Right lobe of liver (tissue), 6 donors: ENCODE measurements at regions not wholly inside any gene's neighbourhood (a gene's known extent, or its start where the extent isn't known, plus 50 kb on each side); places are given as distances from the start of the nearest gene placed in this dataset.
A peak's percentile ranks its signal among the peaks of the same experiment; 100 is the strongest.

Source experiments
- ATAC-seq, 4 donors: fragments of 200-7000 bp; cut with Tn5 transposase; one replicate each; pipeline ENCODE4 v1.9.1; 2020; ENCODE audit warnings: mild to moderate bottlenecking in 4 of 4, moderate library complexity in 4 of 4
- DNase-seq, 3 donors: peaks; one replicate each; pipeline ENCODE4 v3.0.0-alpha.2; 2020
- H3K27ac ChIP-seq, 3 donors: fragments of 200-600 bp; one replicate each; pipeline ENCODE4 v1.8.0; 2022
- H3K27me3 ChIP-seq, 2 donors: fragments of 200-600 bp; one replicate each; pipeline ENCODE4 v1.8.0; 2022
- H3K36me3 ChIP-seq, 4 donors: fragments of 200-600 bp; sonication (generic) in 1 of 4; one replicate each; pipeline versions ENCODE4 v1.5.1 to v1.8.0; 2017 to 2022; ENCODE audit warnings: control low read depth in 1 of 4
- H3K4me1 ChIP-seq, 4 donors: fragments of 200-600 bp; sonication (generic) in 1 of 4; one replicate each; pipeline versions ENCODE4 v1.5.1 to v1.8.0; 2017 to 2022; ENCODE audit warnings: control low read depth in 1 of 4
- H3K4me3 ChIP-seq, 3 donors: fragments of 200-600 bp; one replicate each; pipeline ENCODE4 v1.8.0; 2022
- H3K9me3 ChIP-seq, 4 donors: fragments of 200-600 bp; sonication (generic) in 1 of 4; one replicate each; pipeline versions ENCODE4 v1.5.1 to v1.8.0; 2017 to 2022; ENCODE audit warnings: control low read depth in 1 of 4
- POLR2A ChIP-seq: fragments of 450-650 bp; IDR thresholded peaks from one replicate; pipeline ENCODE4 v1.6.1; 2017; ENCODE audit warnings: antibody characterized with exemption, mild to moderate bottlenecking
- WGBS: methylation state at CpG from one replicate; pipeline ENCODE4 v1.1.6; 2018; ENCODE audit warnings: low coverage, low lambda C conversion rate; ENCODE audit not compliant: insufficient coverage; ENCODE audit errors: missing lambda C conversion rate; 5-methylcytosine and 5-hydroxymethylcytosine counted together
- intact Hi-C, 2 donors: fragments of 100-400 bp; cut with DNase I; formaldehyde crosslinking; loops; one replicate each; pipeline versions ENCODE4 v1.11.2 to v1.14.1; 2022
- TF ChIP-seq, protein P1 (sequence below), 4 donors: fragments of 200-600 bp in 3 of 4; fragments of 450-650 bp in 1 of 4; IDR thresholded peaks; one replicate each; pipeline versions ENCODE4 v1.5.1 to v1.8.0; 2016 to 2022; ENCODE audit warnings: antibody characterized with exemption in 4 of 4, mild to moderate bottlenecking in 2 of 4
- donor health status: DM: no; HTN: yes; CAD: no.
- donor health status: DM: no; HTN: no; CAD: no.
- donor health status: DM: no; HTN: no; CAD: no.
- donor health status: DM: no; HTN: yes; CAD: no.
- donor health status: DM: no; HTN: yes; CAD: no.

DNA sequence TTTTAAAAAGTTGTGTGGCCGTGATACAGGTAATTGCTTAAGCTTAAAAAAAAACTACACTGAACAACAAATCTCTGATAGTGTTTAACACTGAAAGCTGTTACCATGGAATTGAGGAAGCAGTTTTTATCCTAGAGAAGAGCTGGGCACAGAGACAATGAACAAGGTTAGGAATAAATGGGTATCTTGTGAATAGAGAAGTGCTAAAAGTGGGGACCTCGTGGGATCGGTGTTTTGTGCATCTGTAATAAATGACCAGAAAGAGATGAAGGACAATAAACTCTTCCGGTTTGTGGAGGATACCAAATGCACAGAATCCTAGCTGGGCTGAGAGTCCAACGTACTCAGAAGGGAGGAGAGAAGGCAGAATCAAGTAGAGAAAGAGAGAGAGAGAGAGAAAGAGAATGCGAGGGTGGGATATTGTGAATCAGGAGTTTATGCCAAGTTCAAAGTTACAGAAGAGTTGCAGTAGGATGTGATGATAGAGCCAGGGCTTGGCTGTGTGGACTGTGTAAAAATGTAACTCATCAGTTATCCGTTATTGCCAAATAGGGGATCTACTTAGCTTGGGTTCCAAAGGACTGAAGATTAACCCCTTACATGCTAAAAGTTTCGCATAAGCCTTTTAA lies 148.9 kb downstream of the IL20RB start:
- H3K27ac ChIP-seq, result no peak overlapping the region
- no peak for TF ChIP-seq POLR2A
- TF ChIP-seq, protein P1, sequence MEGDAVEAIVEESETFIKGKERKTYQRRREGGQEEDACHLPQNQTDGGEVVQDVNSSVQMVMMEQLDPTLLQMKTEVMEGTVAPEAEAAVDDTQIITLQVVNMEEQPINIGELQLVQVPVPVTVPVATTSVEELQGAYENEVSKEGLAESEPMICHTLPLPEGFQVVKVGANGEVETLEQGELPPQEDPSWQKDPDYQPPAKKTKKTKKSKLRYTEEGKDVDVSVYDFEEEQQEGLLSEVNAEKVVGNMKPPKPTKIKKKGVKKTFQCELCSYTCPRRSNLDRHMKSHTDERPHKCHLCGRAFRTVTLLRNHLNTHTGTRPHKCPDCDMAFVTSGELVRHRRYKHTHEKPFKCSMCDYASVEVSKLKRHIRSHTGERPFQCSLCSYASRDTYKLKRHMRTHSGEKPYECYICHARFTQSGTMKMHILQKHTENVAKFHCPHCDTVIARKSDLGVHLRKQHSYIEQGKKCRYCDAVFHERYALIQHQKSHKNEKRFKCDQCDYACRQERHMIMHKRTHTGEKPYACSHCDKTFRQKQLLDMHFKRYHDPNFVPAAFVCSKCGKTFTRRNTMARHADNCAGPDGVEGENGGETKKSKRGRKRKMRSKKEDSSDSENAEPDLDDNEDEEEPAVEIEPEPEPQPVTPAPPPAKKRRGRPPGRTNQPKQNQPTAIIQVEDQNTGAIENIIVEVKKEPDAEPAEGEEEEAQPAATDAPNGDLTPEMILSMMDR (IDR thresholded peaks at IDR 0.05), result no peak
- intact Hi-C loops, result no loop called here
- WGBS, result 31% methylated on average over 8 of the region's 8 CpGs
- no peak for DNase-seq
- no peaks in the 10 kb centered on the region for H3K36me3 ChIP-seq
- no peak for ATAC-seq
- no peaks in the 10 kb centered on the region for H3K4me1 ChIP-seq
- no peak overlapping the region for H3K4me3 ChIP-seq
- no peaks in the 10 kb centered on the region for H3K27me3 ChIP-seq
- no peaks in the 10 kb centered on the region for H3K9me3 ChIP-seq

DNA sequence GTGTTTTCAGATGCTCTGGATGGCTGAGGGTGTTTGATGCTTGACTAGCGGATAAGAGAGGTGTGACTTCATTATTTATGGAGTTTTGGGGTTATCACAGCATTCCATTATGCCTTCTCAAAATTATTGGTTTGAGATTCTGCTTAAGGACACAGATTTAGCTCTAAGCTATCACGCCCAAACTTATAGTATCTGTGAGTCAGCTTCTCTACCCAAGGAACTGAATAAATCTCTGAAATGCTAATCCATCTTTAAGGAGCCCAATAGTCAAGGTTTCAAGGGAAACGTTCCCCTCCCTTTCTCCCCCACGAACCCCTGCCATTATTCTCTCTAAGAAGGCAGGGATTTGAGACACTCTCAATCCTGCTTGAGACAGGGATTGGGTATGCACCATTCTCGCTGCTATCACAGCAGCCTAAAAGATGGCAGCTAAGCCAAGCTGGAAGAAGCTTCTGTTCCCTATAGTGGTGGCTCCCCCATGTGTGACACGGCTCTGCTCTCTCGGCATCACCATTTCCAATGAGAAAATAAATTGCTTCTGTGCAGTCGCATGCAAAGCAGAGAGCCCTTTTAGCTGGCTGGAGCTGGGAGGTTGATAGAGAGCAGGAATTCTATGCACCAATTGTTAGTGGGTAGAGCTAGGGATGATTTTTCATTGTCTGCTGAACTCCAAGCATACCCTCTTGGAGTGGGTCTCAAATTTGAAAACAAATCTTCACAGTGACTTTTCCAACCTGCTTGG lies 151.1 kb downstream of the IL20RB start:
- no peak for ATAC-seq
- intact Hi-C loops, result no loop called here

DNA sequence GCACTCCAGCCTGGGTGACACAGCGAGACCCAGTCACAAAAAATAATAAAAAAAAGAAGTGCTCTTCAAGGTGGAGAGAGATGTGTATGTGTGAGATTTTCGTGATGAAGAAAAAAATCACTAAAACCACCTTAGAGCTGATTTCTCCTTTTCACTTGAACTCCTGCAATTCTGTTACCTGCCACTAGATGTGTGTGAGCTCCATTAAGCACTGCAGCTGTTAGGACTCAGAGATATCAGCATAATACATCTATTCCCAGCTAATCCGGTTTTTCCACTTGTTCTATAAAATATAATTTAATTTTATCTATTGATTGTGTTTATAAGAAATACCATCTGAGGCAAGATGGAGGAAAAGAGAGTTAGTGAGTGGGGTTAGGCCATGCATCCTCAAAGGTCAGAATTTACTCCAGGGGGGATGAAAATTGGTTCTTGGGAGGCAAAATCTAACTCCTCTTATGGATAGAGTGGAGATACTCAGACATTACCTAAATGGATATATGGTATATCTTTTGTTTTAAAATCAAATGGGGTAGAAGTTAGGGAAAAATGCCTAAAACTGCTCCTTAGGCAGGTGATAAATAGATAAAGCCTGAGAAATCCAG lies 152.7 kb downstream of the IL20RB start:
- no peaks in the 10 kb centered on the region for H3K4me1 ChIP-seq
- TF ChIP-seq, protein P1 (IDR thresholded peaks at IDR 0.05), result peak; percentile 70 to 75 (median 72)
- TF ChIP-seq POLR2A, result no peak
- no peaks in the 10 kb centered on the region for H3K36me3 ChIP-seq
- ATAC-seq, result peak; percentile 68 to 74 (median 71)
- no peak for DNase-seq
- H3K27ac ChIP-seq, result no peak overlapping the region
- H3K27me3 ChIP-seq, result no peaks in the 10 kb centered on the region
- intact Hi-C loops, result no loop called here
- WGBS, result 3% methylated on average over 3 of the region's 3 CpGs
- no peak overlapping the region for H3K4me3 ChIP-seq
- no peaks in the 10 kb centered on the region for H3K9me3 ChIP-seq

More for the DNA sequence above, 151.1 kb downstream of the IL20RB start:
- no peaks in the 10 kb centered on the region for H3K4me1 ChIP-seq
- no peak for DNase-seq
- no peak for TF ChIP-seq POLR2A
- TF ChIP-seq, protein P1 (IDR thresholded peaks at IDR 0.05), result no peak
- no peaks in the 10 kb centered on the region for H3K27me3 ChIP-seq
- 26% methylated on average over 7 of the region's 8 CpGs for WGBS
- H3K36me3 ChIP-seq, result no peaks in the 10 kb centered on the region
- no peak overlapping the region for H3K27ac ChIP-seq
- H3K4me3 ChIP-seq, result no peak overlapping the region
- no peaks in the 10 kb centered on the region for H3K9me3 ChIP-seq

DNA sequence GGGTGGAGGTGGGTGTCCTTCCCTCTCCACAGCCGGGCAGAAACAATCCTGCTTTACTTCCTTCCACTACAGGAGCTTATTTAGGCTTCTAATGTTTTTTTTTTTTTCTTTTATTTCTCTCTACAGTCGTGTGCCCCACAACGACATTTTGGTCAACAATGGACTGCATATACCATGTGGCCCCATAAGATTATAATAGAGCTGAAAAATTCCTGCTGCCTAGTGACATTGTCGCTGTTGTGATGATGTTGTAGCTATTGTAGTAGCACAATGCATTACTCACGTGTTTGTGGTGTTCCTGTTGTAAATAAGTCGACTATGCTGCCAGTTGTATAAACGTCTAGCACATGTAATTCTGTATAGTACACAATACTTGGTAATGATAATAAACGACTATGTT lies 153.7 kb downstream of the IL20RB start:
- Histone ChIP-seq H3K27me3 (no peaks in the 10 kb centered on the region), H3K36me3 (no peaks in the 10 kb centered on the region), H3K4me1 (no peaks in the 10 kb centered on the region), H3K27ac (no peak overlapping the region), H3K4me3 (no peak overlapping the region), H3K9me3 (no peaks in the 10 kb centered on the region)
- TF ChIP-seq, protein P1 (IDR thresholded peaks at IDR 0.05), result no peak
- no peak for TF ChIP-seq POLR2A
- ATAC-seq, result no peak
- DNase-seq, result no peak
- WGBS, result 55% methylated on average over 8 of the region's 8 CpGs
- intact Hi-C loops, result no loop called here
